ENCODE measurements at regions not wholly inside any gene's neighbourhood (a gene's known extent, or its start where the extent isn't known, plus 50 kb on each side); places are given as distances from the start of the nearest gene placed in this dataset.

GRCh38 chr10:51002469-51002868 is 71.8 kb upstream of the PRKG1 start:
- TF ChIP-seq CTCF (IDR thresholded peaks at IDR 0.05; ENCODE audit: partially characterized antibody, unreplicated experiment), result no peak
- DNase-seq, result peak; percentile 28
- Mint-ChIP-seq H3K27ac (ENCODE audit: unreplicated experiment) (peak overlapping the region; percentile 1), H3K9me3 (ENCODE audit: unreplicated experiment) (no peaks in the 10 kb centered on the region), H3K27me3 (ENCODE audit: unreplicated experiment) (no peaks in the 10 kb centered on the region), H3K36me3 (ENCODE audit: unreplicated experiment) (no peaks in the 10 kb centered on the region), H3K4me1 (ENCODE audit: low read depth, unreplicated experiment) (peaks cover 51% of the 10 kb centered on the region), H3K4me3 (ENCODE audit: unreplicated experiment) (peak overlapping the region; percentile 25)

- H3K36me3 Mint-ChIP-seq (ENCODE audit: unreplicated experiment), result no peaks in the 10 kb centered on the region
- peaks cover 44% of the 10 kb centered on the region for H3K4me1 Mint-ChIP-seq (ENCODE audit: low read depth, unreplicated experiment)
- no peak overlapping the region for H3K4me3 Mint-ChIP-seq (ENCODE audit: unreplicated experiment)
- H3K27me3 Mint-ChIP-seq (ENCODE audit: unreplicated experiment), result no peaks in the 10 kb centered on the region
- H3K9me3 Mint-ChIP-seq (ENCODE audit: unreplicated experiment), result no peaks in the 10 kb centered on the region
- no peak for TF ChIP-seq CTCF (IDR thresholded peaks at IDR 0.05; ENCODE audit: partially characterized antibody, unreplicated experiment)
- DNase-seq, result no peak
- H3K27ac Mint-ChIP-seq (ENCODE audit: unreplicated experiment), result no peak overlapping the region
Measured at GRCh38 chr10:51004776-51005175, 69.5 kb upstream of the PRKG1 start.

GRCh38 chr10:51005551-51005950 is 68.7 kb upstream of the PRKG1 start:
- Mint-ChIP-seq H3K4me1 (ENCODE audit: low read depth, unreplicated experiment) (peaks cover 39% of the 10 kb centered on the region), H3K36me3 (ENCODE audit: unreplicated experiment) (no peaks in the 10 kb centered on the region), H3K27me3 (ENCODE audit: unreplicated experiment) (no peaks in the 10 kb centered on the region), H3K27ac (ENCODE audit: unreplicated experiment) (no peak overlapping the region), H3K4me3 (ENCODE audit: unreplicated experiment) (no peak overlapping the region), H3K9me3 (ENCODE audit: unreplicated experiment) (no peaks in the 10 kb centered on the region)
- no peak for TF ChIP-seq CTCF (IDR thresholded peaks at IDR 0.05; ENCODE audit: partially characterized antibody, unreplicated experiment)
- no peak for DNase-seq

GRCh38 chr10:51006686-51007085 is 67.6 kb upstream of the PRKG1 start:
- H3K4me1 Mint-ChIP-seq (ENCODE audit: low read depth, unreplicated experiment), result peaks cover 28% of the 10 kb centered on the region

GRCh38 chr10:51007781-51008180 is 66.5 kb upstream of the PRKG1 start:
- DNase-seq, result no peak
- H3K27me3 Mint-ChIP-seq (ENCODE audit: unreplicated experiment), result no peaks in the 10 kb centered on the region
- no peak overlapping the region for H3K4me3 Mint-ChIP-seq (ENCODE audit: unreplicated experiment)
- H3K9me3 Mint-ChIP-seq (ENCODE audit: unreplicated experiment), result peaks cover 2% of the 10 kb centered on the region
- no peaks in the 10 kb centered on the region for H3K36me3 Mint-ChIP-seq (ENCODE audit: unreplicated experiment)
- H3K27ac Mint-ChIP-seq (ENCODE audit: unreplicated experiment), result no peak overlapping the region
- no peak for TF ChIP-seq CTCF (IDR thresholded peaks at IDR 0.05; ENCODE audit: partially characterized antibody, unreplicated experiment)
- H3K4me1 Mint-ChIP-seq (ENCODE audit: low read depth, unreplicated experiment), result peaks cover 21% of the 10 kb centered on the region

More at GRCh38 chr10:51006686-51007085, 67.6 kb upstream of the PRKG1 start:
- no peaks in the 10 kb centered on the region for H3K36me3 Mint-ChIP-seq (ENCODE audit: unreplicated experiment)
- TF ChIP-seq CTCF (IDR thresholded peaks at IDR 0.05; ENCODE audit: partially characterized antibody, unreplicated experiment), result no peak
- H3K4me3 Mint-ChIP-seq (ENCODE audit: unreplicated experiment), result no peak overlapping the region
- no peaks in the 10 kb centered on the region for H3K27me3 Mint-ChIP-seq (ENCODE audit: unreplicated experiment)
- DNase-seq, result no peak
- peaks cover 2% of the 10 kb centered on the region for H3K9me3 Mint-ChIP-seq (ENCODE audit: unreplicated experiment)
- no peak overlapping the region for H3K27ac Mint-ChIP-seq (ENCODE audit: unreplicated experiment)

All from glutamatergic neuron (in vitro differentiated cells).